ENCODE measurements at regions not wholly inside any gene's neighbourhood (a gene's known extent, or its start where the extent isn't known, plus 50 kb on each side); places are given as distances from the start of the nearest gene placed in this dataset.

DNA sequence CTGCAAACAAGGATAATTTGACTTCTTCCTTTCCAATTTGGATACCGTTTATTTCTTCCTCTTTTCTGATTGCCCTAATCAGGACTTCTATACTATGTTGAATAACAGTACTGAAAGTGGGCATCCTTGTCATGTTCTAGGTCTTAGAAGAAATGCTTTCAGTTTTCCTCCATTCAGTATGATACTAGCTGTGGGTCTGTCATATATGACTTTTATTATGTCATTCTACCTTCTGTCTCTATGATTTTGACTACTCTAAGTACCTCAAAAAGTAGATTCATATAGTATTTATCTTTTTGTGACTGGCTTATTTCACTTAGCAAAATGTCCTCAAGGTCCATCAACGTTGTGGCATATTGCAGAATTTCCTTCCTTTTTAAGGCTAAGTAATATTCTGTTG is 111.5 kb upstream of the RBBP6 start (continued):
- TF ChIP-seq, protein P1, sequence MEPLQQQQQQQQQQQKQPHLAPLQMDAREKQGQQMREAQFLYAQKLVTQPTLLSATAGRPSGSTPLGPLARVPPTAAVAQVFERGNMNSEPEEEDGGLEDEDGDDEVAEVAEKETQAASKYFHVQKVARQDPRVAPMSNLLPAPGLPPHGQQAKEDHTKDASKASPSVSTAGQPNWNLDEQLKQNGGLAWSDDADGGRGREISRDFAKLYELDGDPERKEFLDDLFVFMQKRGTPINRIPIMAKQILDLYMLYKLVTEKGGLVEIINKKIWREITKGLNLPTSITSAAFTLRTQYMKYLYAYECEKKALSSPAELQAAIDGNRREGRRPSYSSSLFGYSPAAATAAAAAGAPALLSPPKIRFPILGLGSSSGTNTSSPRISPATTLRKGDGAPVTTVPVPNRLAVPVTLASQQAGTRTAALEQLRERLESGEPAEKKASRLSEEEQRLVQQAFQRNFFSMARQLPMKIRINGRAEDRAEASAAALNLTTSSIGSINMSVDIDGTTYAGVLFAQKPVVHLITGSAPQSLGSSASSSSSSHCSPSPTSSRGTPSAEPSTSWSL (CRISPR knock-in tag; IDR thresholded peaks at IDR 0.05; ENCODE audit: borderline replicate concordance) = no peak
- TF ChIP-seq GABPB1 (CRISPR knock-in tag; IDR thresholded peaks at IDR 0.05) = no peak
- TF ChIP-seq ZNF3 (CRISPR knock-in tag; IDR thresholded peaks at IDR 0.05) = no peak
- no peak for TF ChIP-seq FOXK1 (CRISPR knock-in tag; IDR thresholded peaks at IDR 0.05; ENCODE audit: borderline replicate concordance)
- TF ChIP-seq, protein P2, sequence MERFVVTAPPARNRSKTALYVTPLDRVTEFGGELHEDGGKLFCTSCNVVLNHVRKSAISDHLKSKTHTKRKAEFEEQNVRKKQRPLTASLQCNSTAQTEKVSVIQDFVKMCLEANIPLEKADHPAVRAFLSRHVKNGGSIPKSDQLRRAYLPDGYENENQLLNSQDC (CRISPR knock-in tag; IDR thresholded peaks at IDR 0.05) = no peak

DNA sequence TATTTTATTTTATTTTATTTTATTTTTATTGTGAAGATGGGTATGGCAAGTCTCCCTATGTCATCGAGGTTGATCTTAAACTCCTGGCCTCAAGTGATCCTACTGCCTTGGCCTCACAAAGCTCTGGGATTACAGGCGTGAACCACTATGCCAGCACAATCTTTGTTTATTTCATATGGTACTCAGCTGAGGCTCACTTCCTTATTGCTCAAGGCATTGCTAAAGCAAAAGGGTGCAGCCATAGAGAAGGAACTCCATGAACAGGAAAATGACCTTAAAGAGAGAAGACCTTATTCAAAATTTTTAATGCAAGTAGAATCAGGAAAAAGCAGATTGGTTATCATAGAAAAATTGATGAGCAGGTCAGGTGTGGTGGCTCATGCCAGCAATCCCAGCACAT is 110.6 kb upstream of the RBBP6 start:
- Histone ChIP-seq H3K9me1 (ENCODE audit: control insufficient read depth, insufficient read depth, low read length) (no peaks in the 10 kb centered on the region), H2AFZ (ENCODE audit: low read depth, low read length) (no peak overlapping the region), H3K9me3 (replicated peaks; ENCODE audit: control insufficient read depth, insufficient read depth, low read depth, low read length) (no peaks in the 10 kb centered on the region), H4K20me1 (replicated peaks; ENCODE audit: control insufficient read depth, insufficient read depth, low read length) (0 out of 2 replicates have a peak, but pooled peaks cover 4% of the 10 kb centered on the region), H3K4me3 (no peak overlapping the region), H3K79me2 (ENCODE audit: control insufficient read depth, insufficient read depth, low read length) (no peaks in the 10 kb centered on the region), H3K9ac (ENCODE audit: insufficient read depth in 1 of 2, low read depth in 2 of 2, low read length in 2 of 2) (no peak overlapping the region), H3K27me3 (ENCODE audit: control insufficient read depth in 2 of 2, insufficient read depth in 2 of 2, low read length in 2 of 2) (peaks cover 14 to 17% of the 10 kb centered on the region in 2 experiments), H3K4me2 (ENCODE audit: insufficient read depth, low read length) (no peak overlapping the region), H3K27ac (ENCODE audit: extremely low read depth, low read depth, low read length) (no peak overlapping the region), H3K36me3 (ENCODE audit: control insufficient read depth, insufficient read depth, low read length) (no peaks in the 10 kb centered on the region), H3K4me1 (replicated peaks in 1 of 2; ENCODE audit: control insufficient read depth in 2 of 2, insufficient read depth in 2 of 2, low read length in 2 of 2) (no peaks in the 10 kb centered on the region)
- WGBS (ENCODE audit: insufficient coverage, low coverage, missing lambda C conversion rate) = 3% methylated on average over 2 of the region's 2 CpGs
- in situ Hi-C loops (cut with MboI) = no loop called here
- ChIA-PET POLR2A (interaction anchor here (0.6 kb wide), 1 partner anchor 98 kb away, joined by 3 read pairs; no protein-coding TSS in a partner anchor), CTCF (ENCODE audit: low intra/inter-chr PET ratio) (no interaction called here)
- DNase-seq (ENCODE audit: extremely low read depth in 1 of 4, low spot score in 3 of 4) (no peak), ATAC-seq (no peak), FAIRE-seq (no peak)
- intact Hi-C loops (cut with micrococcal nuclease) = no loop called here
- TF ChIP-seq KLF16 (IDR thresholded peaks at IDR 0.05) = no peak
- no peak for TF ChIP-seq ZNF184 (CRISPR knock-in tag; IDR thresholded peaks at IDR 0.05)
- no peak for TF ChIP-seq NFE2 (IDR thresholded peaks at IDR 0.05; ENCODE audit: low read depth)
- no peak for TF ChIP-seq TAF9B (IDR thresholded peaks at IDR 0.05; ENCODE audit: partially characterized antibody)
- TF ChIP-seq CXXC5 (CRISPR knock-in tag; IDR thresholded peaks at IDR 0.05) = no peak
- TF ChIP-seq, protein P3, sequence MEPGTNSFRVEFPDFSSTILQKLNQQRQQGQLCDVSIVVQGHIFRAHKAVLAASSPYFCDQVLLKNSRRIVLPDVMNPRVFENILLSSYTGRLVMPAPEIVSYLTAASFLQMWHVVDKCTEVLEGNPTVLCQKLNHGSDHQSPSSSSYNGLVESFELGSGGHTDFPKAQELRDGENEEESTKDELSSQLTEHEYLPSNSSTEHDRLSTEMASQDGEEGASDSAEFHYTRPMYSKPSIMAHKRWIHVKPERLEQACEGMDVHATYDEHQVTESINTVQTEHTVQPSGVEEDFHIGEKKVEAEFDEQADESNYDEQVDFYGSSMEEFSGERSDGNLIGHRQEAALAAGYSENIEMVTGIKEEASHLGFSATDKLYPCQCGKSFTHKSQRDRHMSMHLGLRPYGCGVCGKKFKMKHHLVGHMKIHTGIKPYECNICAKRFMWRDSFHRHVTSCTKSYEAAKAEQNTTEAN (CRISPR knock-in tag; IDR thresholded peaks at IDR 0.05) = no peak
- no peak for TF ChIP-seq MTA3 (IDR thresholded peaks at IDR 0.05; ENCODE audit: borderline replicate concordance)
- no peak for TF ChIP-seq CHCHD3 (CRISPR knock-in tag; IDR thresholded peaks at IDR 0.05)
- TF ChIP-seq FOXK2 (conservative IDR thresholded peaks at IDR 0.05 in 1 of 2, IDR thresholded peaks at IDR 0.05 in 1 of 2; ENCODE audit: low read depth in 2 of 2) = no peak
- TF ChIP-seq ZNF764 (CRISPR knock-in tag; IDR thresholded peaks at IDR 0.05; ENCODE audit: low read depth) = no peak
- TF ChIP-seq TAL1 (IDR thresholded peaks at IDR 0.05) = no peak
- TF ChIP-seq RHOXF2B (CRISPR knock-in tag; conservative IDR thresholded peaks at IDR 0.05) = no peak
- TF ChIP-seq, protein P4, sequence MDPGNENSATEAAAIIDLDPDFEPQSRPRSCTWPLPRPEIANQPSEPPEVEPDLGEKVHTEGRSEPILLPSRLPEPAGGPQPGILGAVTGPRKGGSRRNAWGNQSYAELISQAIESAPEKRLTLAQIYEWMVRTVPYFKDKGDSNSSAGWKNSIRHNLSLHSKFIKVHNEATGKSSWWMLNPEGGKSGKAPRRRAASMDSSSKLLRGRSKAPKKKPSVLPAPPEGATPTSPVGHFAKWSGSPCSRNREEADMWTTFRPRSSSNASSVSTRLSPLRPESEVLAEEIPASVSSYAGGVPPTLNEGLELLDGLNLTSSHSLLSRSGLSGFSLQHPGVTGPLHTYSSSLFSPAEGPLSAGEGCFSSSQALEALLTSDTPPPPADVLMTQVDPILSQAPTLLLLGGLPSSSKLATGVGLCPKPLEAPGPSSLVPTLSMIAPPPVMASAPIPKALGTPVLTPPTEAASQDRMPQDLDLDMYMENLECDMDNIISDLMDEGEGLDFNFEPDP (CRISPR knock-in tag; IDR thresholded peaks at IDR 0.05) = no peak
- BruUV-seq (replicated peaks) = no TSS peak
